ENCODE measurements at regions not wholly inside any gene's neighbourhood (a gene's known extent, or its start where the extent isn't known, plus 50 kb on each side); places are given as distances from the start of the nearest gene placed in this dataset.
"Not testable (repeated sequence)": the region's sequence is repeated elsewhere in the genome, so short reads cannot be mapped to it uniquely, and the experiment has no call there.

DNA sequence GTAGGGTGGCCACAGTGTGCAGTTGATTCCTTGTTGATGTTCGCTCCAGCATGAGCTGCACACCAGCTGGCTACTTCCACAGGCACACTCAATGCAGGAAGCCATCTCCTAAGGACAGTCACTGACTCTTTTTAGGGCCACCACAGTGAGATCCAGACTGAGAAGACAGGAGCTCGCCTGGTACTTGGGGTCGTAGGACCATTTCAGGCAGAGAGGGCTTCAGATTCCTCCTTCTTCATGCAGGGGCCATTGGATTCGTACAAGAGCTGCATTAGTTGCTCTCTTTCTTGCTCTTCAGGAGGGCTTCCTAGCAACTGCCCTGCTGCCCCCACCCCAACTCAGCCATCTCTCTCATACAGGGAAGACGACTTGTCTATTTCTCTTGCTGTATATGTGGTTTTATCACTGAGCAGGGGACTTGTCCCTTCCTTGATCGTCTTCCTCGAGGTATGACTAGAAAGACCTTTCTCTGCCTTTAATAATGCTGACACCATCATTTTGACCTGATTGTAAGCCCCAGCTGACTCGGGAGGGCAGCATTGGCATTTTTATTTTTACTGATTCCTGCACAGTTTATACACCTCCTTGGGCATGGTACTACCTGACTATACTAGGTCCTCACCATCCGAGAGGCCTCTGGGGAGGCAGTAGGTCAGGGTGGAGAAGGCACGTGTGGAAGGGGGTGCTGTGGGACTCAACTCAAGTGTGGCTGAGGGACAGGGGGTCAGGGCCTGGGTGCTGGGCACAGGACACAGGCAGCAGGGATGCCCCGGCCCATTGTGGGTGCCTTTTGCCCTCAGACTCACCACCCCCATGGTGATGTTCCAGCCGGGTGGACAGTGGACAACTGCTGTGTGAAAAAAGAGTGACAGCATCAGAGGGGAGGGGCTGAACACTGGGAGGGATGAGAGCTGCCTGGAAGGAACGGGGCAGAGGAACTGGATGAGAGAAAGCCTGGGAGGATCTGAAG is 136.7 kb upstream of the ZNF746 start:
- DNase-seq, result no peak

DNA sequence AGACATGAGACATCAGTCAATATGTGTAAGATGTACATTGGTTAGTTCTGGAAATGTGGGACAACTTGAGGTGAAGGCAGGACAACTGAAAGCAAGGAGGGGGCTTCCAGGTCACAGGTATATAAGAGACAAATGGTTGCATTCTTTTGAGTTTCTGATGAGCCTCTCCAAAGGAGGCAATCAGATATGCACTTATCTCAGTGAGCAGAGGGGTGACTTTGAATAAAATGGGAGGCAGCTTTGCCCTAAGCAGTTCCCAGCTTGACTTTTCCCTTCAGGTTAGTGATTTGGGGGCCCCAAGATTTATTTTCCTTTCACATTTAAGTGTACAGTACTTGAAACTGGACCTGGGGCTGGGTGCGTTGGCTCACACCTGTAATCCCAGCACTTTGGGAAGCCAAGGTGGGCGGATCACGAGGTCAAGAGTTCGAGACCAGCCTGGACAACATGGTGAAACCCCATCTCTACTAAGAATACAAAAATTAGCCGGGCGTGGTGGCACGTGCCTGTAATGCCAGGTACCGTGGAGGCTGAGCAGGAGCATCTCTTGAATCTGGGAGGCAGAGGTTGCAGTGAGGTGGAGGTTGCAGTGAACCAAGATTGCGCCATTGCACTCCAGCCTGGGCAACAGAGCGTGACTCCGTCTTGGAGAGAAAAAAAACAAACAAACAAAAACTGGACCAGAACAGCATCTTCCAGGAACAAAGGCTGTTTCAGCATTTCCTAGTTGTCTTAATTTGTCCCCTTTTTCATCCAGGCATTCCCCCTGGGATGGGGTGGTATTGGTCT is 130.9 kb upstream of the ZNF746 start:
- not testable (repeated sequence) for DNase-seq

DNA sequence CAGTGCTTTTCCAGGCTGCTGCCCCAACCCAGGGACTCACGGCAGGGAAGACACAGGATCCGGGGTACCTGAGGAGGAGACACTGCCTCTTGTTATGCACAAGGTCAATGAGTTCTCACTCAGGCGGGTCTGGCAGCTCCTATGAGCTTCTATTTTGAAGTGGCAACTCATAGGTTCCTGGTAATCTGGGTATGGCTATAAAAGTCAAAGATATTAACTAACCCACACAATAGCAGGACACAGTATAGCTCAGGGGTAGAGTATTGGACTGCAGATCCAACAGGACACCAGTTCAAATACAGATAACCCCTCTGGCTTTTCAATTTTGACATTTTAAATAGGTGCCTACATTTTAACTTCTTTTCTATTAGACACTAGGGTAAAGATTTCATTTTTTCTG is 130.3 kb upstream of the ZNF746 start:
- DNase-seq, result no peak

DNA sequence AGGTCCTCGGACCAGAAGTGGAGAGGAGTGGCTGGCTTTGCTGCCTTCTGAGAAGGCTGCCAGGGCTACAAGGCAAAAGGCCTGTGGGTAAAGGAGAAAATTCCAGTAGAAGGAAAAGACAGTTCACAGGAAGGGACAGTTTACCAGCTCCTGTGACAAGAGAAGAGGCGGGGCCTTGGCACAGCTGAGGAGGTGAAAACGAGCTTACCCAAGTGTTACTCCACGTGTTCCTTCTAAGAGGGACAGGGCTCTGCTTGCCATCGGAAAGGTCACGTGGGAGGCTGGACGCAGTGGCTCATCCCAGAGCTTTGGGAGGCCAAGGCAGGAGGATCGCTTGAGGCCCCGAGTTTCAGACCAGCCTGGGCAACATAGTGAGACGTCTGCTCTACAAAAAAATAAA is 129.4 kb upstream of the ZNF746 start:
- DNase-seq, result no peak

DNA sequence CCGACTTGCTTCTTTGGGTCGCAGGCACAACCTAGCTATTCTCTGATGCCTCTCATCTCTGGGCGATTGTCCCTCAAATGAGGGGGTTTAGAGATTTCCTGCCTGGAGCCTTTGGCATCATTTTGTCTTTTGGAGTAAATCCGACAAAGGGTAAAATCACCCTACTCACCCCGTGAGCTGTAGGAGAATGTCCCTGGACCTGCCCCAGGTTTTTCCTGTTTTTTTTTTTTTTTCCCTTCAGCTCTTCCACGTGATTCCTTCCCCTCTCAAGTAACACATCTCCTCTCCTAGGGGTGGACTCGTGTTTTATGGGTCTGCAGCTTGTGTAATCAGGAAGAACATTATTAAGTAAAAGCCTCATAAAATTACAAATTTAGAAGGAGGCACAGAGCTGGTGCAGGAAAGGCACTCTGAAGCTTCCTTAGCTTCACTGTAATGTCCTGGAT is 128.4 kb upstream of the ZNF746 start:
- no peak for DNase-seq

DNA sequence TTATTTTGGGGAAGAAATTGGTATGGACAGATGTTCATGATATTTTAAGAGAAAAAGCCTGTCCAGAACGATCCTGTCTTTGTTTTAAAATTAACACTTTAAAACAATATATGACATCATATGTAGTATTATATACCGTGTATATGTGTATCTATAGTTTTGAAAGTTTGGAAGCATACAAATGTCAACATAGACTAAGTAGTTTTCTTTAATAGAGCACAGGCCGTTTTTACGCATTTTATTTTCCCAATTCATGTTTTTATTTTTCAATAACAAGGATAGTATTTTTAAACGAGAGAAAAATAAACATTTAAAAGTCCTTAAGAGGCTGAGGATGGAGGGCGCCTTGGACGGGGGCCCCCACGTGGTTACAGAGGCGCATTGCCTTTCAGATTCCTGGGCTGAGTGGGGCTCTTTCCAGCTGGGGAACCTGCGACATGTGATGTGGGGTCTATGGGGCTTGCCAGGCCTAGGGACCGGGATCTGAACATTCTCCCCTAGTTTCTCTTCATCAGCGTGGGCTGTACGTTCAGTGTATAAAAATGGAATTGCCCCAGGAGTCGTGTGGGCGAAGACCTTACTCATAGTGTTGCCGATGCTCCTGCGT is 127.8 kb upstream of the ZNF746 start:
- DNase-seq, result no peak

DNA sequence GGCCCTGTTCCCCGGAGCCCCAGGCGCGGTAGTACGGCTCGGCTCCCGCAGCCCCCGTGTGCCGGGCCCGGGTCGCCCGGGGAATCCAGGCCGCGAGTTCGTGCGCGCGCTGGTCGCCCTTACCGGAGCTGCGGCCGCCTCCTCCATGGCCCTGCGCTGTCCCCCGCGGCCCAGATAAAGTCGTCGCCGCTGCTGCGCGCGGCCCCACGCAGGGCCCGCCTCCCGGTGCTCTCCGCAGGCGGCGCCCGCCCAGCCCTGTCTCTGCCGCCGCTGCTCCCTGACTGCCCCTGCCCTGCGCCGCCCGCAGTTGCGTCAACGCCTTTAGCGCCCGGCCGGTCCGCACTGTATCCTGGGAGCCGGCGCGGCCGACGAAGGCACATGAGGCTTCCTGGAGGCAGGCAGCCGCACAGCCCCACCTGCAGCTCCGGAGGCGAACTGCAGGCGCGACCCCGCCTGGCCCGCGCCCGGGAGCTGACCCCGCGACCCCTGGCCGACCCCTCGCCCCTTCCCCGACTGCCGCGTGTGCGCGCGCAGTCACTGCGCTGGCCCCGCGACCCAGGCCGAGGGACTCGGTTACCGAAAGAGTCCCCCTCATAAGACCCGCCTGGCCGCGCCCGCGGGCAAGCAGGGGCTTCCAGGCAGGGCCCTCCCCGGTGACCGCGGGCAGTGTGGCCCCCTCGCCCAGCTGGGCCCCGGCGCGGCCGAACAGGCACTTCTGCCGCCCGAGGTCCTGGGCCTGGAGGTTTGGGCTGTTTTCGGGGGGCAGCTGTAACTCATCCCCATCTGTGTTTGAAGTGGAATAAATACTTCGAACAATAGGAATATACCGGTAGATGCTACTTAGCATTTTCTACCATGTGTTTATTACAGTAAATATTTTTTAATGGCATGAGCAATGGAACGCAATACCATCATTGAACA is 127.1 kb upstream of the ZNF746 start:
- peak; percentile 44 for DNase-seq

DNA sequence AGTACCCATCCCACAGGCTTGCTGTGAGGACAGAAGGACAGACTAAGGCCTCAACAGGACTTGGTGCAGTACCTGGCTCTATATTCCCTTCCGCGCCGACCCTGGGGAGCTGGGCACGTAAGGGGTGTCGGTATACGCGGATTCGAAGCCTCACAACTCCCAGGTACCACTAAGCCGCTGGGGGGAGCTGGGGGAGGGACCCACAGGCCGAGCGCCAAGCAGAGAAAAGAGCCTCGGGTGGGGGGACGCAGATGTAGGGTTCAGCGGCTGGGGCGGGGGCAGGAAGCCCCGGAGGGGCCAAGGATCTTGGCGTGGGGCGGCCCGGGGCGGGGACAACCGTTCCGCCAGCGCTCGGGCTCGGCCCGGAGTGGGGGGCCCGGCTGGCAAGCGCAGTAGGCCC is 126.4 kb upstream of the ZNF746 start:
- DNase-seq, result no peak

DNA sequence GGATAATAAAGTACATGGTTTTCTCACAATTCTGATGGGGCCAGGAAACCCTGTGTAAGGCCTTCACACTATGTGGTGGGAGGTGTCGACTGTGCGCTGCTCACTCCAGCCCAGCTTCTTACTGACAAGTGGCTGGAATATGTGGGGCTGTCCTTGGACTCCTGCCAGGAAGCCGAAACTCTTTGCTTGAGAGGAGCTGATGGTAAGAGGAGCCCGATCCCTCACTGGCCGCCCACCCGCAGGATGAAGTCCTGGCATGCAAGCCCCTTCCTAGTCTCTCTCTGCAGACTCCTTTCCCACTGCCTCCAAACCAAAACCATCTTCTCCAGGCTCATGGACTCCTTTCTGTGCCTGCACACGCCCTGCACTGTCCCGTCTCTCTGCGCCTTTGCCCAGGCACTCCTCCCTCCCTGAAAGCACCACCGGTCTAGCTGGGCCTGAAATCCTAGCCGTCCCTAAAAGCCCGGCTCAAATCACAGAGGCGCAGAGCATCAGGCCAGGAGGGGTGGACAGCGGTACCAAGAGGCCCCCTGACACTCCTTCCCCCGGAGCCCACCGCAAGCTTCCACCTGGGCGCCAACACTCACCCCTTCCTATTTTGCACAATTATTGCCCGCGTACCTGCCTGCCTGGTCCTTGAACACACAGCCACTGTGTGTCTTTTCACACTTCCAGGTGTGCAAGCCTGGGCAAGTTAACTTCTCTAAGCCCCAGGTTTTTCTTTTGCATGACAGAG is 125.8 kb upstream of the ZNF746 start:
- DNase-seq, result not testable (repeated sequence)

DNA sequence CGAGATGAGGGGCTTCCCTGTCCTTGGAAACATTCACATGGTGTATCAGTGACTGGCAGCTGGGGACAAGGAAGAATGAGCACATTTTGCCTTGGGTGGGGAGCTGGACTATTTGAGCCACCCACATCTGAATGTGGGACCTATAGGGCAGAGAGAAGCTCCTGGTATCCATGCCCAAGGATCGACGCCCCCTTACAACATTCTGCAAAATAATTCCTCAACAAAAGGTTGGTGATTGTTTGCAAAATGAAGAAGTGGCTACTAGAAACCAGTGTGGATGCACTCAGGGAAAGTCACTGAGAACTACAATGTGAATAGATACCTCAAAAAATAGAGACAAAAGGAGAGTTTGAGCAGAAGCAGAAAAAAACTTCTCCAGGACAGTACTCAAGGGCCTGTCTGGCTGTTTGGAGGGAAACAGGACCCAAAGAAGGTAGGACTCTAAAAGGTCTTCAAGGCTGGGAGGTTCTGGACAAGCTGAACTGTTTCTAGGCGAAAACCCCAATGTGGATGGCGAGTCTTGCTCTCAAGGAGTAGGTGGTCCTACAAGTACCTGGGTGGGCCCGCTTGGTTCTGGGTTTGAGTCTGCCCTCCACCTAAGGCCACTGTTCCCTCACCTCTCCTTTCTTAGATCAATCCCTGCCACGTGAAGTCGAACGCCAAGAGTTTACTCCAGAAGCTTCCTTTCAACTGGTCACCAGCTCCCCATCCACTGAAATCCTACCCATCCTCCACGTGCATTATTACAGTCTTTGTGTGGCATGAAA is 125.0 kb upstream of the ZNF746 start:
- no peak for DNase-seq

DNA sequence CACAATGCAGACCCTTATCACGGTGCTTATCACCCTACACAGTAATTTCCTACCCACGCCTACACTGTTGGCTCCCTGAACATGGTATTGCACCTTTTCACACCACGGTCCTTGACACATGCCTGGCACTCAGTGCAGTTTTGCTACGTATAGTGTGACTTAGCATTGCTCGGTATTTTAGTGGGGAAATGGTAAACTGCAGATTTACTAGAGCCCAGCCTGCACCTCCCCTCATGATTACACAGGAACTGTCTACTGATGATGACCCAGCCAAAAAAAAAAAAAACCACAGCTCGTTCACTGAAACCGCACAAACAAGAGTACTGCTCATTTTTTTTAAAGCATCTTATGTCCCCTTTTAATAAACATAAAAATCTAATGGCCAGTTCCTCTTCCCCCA is 124.2 kb upstream of the ZNF746 start:
- no peak for DNase-seq

DNA sequence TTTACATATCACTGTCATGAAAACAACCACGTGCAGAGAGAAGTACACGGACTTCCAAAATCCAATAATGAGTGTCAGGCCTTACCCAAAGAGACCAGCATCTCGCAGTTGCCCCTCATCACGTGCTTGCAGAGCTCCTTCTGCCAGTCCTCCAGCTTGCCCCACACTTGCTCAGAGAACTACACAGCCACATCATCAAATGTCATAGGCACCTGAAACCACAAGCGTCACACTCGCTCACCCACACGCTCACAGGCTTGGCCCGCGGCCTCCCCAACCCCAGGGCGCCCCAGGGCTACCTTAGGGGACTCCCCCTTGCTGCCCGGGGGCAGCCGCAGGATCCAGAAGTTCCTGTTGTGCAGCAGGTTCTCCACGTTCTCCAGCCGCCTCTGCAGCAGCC is 123.4 kb upstream of the ZNF746 start:
- no peak for DNase-seq

DNA sequence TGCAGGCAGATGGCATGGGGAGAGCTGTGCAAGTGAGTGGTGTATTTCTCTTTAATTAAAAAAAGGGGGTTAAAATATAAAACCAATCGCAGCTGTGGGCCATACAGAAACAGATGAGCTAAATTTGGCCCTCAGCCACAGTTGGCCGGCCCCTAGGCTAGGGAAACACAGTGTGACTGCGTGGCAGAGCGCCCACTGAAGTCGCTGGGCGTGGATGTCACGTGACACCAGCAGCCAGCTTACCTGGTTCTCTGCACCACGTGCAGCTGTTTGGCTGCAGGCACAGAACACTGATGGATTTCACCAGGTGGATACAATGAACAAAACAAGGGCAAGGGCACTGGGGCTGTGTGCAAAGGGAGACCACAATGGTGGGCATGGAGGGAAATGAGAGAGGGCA is 119.3 kb upstream of the ZNF746 start:
- DNase-seq, result no peak

DNA sequence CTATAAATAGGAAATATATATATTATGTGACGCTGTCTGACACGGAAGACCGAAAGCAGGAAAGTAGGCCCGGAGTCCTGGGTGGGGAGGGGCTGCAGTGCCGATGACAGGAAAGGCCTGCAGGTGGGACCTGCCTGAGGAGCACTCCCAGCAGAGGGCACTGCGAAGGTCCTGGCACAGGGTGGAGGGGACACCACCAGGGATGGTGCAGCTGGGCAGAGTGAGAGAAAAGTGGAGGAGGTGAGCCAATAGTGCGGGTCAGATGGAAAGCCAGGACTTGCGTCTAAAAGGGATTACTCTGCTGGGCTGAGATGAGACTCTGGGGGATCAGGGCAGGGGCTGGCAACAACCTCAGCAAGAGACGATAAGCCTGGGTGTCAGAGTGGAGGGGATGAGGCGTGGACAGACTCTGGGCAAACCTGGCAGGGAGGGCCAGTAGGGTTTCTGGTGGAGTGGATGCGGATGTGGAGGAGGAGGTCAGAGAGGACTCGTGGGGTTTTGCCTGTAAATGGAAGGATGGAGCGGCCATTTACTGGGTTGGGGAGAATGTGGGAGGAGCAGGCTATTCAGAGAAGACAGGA is 118.2 kb upstream of the ZNF746 start:
- no peak for DNase-seq

DNA sequence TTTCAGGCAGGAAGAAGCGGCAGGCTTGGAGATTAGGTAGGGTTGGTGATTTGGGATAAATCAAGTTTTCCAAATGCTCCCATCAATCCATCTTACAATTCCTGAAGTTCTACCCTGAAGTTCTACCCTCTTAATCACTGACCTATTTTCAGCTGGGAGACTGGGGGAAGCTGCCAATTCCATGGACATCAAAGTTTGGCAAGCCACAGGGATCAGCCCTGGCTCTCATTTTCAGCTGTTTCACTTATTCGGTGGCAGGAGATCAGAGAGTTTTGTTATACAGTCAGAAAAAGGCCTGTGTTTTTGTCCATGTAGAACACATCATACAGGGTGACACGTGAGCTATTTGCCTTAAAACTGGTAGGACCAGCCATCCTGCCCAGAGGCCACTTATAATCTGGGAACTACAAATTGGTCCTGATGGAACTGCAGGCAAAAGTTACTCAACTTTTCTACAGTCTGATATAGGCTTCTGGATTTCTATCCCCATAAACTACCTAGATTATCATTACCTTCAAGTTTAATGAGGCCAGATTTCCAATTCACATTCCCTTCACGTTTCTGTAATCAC is 112.9 kb upstream of the ZNF746 start:
- DNase-seq, result no peak

DNA sequence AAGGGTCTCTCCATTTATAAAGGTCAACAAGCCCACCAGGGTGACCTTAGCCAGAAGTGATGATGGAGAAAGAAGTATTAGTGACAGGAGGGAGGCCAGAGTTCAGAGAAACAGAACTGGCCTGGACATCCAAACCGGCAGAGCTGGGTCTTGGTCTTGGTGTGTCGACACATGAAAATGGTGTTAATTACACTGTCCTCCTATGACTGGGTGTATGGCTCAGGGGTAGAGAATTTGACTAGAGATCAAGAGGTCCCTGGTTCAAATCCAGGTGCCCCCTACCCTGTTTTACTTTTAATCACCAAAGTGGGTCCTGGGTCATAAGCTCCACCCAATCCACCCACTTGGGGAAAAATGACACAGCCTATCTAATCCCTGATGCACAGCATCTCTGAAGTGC is 110.6 kb upstream of the ZNF746 start:
- DNase-seq, result no peak

DNA sequence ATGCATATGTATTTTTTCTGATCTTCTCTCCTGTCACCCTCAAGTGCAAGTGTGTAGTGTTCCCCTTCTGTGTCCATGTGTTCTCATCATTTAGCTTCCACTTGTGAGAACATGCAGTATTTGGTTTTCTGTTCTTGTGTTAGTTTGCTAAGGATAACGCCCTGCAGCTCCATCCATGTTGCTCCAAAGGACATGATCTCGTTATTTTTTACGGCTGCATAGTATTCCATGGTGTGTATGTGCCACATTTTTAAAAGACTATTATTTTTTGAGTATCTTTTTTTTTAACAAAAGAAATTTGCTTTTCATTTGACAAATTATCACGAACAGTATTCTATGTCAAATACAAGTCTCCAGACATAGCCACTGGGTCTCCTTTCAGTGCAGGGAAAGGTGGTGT is 110.1 kb upstream of the ZNF746 start:
- no peak for DNase-seq

DNA sequence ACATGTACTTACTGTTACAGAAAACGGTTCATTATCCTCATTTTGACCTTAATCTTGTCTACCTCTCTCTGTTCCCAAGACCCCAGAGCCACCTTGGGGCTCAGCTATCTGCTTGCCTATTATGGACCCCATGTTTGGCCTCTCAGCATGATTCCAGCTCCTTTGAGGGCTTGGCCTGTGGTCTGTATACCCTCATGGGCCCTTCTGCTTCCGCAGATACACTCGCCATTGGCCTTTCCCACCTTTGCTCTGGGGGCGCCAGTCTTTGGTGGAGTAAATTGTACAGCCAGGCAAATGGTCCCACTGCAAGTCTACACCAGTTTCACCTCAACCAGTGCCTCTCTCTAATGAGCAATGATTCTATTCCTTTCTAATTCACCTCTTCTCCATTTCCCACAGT is 109.2 kb upstream of the ZNF746 start:
- no peak for DNase-seq

DNA sequence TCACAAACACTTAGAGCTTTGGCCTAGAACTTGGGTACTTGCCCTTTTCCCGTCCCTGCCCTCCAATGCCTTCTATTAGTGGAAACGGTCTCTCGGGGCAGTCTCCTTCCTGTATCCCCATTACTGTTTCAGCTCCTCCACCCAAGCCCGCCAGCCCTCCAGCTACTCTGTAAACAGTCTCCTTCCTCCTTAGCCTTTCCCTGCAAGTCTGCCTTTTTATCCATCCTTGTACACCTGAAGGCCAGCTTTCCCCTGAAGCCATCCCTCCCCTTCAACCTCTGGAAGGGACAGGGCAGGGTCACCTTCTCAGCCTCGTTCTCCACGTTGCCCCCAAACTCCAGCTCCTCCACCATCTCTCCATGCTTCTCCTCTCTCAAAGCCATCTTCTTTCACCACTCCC is 108.1 kb upstream of the ZNF746 start:
- DNase-seq, result no peak

DNA sequence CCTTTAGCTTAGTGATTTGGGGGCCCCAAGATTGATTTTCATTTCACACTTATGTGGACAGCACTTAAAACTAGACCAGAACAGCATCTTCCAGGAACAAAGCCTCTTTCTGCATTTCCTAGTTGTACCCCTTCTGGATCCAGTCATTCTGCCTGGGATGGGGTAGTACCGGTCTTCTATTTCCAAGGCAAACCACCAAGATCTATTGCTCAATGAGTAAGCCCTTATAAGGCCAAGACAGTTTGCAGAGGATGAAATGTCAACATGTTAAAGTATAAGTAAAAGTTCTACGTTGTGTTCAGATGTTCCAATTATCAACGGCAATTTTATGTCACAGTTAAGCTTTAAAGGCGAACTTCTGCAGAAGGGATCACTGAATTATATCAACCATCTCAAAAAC is 106.9 kb upstream of the ZNF746 start:
- no peak for DNase-seq
